ENCODE measurements at regions not wholly inside any gene's neighbourhood (a gene's known extent, or its start where the extent isn't known, plus 50 kb on each side); places are given as distances from the start of the nearest gene placed in this dataset.
"Not testable (repeated sequence)": the region's sequence is repeated elsewhere in the genome, so short reads cannot be mapped to it uniquely, and the experiment has no call there.

DNA sequence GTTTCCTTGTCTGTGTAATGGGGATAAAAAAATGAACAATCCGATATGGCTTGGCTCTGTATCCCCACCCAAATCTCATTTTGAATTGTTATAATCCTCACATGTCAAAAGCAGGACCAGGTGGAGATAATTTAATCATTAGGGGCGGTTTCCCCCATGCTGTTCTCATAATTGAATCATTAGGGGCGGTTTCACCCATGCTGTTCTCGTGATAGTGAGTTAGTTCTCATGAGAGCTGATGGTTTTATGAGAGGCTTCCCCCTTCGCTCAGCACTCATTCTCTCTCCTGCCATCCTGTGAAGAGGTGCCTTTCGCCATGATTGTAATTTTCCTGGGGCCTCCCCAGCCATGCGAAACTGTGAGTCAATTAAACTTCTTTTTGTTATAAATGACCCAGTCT, 633.5 kb downstream of the RAPGEF2 start:
- DNase-seq (ENCODE audit: low spot score) = no peak

DNA sequence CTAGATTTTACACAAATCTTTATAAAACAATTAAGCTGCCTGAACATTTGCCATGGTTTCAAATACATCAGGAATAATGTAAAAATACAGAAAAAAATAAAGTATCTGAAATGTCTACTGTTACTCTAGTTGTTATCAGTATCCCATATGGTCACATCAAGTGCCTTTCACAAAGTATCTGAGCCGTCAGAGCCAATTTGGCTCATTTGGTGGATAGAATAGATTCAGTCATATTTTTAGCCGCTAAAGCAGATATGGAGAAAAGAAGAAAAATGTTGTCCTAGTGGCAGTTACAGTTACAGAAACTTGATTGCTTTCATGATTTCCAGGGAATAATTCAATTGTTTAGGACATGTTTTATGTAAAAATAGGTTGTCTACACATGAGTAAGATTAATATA, 641.1 kb downstream of the RAPGEF2 start:
- no peak for DNase-seq (ENCODE audit: low spot score)

DNA sequence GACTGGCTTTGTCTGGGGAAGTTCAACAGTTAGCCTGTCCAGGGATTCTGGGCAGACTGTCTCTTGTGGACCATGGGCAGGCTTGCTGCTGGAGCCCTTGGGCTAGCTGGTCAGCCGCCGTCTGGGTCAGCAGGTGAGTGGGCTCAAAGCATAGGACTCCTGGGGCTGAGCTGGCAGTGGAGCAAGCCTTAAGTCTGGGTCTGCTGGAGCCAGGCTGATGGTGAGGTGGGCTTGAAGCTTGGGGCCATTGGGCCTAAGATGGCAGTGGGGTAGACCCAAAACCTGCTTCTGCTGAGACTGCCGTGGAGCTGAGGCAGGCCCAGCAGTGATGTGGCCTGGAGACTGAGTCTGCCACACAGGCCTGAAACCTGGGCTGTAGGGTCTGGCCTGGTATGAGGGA, 645.1 kb downstream of the RAPGEF2 start:
- no peak for DNase-seq (ENCODE audit: low spot score)

DNA sequence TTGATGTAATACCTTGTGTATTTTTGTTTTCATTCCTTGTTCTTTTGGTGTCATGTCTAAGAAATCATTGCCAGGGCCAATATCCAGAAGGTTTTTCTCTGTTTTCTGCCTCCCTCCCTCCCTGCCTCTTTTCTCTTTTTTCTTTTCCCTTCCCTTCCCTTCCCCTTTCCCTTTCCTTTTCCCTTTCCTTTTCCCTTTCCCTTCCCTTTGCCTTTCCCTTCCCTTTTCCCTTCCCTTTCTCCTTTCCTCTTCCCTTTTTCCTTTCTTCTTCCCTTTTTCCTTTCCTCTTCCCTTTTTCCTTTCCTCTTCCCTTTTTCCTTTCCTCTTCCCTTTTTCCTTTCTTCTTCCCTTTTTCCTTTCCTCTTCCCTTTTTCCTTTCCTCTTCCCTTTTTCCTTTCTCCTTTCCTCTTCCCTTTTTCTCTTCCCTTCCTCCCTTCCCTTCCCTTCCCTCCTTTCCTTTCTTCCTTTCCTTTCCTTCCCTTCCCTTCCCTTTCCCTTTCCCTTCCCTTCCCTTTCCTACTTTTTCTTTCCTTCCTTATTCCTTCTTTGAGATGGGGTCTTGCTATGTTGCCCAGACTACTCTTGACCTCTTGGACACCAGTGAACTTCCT, 646.1 kb downstream of the RAPGEF2 start:
- DNase-seq (ENCODE audit: low spot score) = no peak

DNA sequence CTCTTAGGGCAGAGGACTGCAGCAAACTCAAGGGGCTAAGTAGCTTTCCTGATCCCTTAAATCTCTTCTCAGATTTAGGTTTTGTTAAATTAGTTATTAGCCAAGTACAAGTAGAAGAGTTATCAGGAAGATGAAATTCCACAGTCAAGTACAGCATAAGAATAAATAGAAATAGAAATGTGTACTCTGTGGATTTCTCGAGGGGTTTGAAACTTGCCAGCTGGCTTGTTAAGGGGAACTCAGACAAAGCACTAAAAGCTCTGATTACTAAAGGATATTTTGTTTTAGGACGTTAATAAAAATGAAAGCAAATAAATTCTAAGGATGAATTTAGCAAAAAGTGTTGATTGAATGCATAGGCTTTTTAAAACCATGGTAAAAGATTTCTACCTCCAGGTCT, 654.6 kb downstream of the RAPGEF2 start:
- no peak for DNase-seq (ENCODE audit: low spot score)

DNA sequence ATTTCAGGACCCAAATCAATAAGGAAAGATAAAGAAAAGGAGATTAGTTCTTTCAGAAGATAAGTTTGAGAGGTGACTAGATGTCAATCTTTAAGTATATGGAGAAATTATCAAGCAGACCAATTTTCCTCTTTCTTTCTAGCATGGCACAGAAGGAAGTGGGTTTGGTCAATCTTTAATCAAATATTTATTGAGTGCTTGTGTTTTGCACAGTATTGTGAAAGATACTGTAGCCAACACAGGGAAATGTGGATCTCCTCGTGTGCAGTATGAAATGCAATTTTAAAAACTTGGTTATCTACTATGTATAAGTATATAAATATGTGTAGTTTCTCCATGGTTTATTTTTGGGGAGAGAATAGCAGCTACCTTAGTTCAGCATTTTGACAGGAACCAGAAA, 655.2 kb downstream of the RAPGEF2 start:
- DNase-seq (ENCODE audit: low spot score) = no peak

DNA sequence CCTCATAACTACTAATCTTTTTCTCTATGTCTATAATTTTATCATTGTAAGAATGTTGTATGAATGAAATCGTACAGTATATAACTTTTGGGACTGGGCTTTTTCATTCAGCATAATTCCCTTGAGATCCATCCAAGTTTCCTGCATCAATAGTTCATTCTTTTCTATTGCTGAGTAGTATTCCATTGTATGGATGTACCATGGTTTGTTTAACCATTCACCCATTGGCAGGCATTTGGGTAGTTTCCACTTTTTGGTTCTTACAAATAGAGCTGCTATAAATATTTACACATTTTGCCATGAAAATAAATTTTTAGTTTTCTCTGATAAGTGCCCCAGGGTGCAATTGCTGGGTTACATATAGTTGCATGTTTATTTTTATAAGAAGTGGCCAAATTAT, 659.8 kb downstream of the RAPGEF2 start:
- DNase-seq (ENCODE audit: low spot score) = no peak

DNA sequence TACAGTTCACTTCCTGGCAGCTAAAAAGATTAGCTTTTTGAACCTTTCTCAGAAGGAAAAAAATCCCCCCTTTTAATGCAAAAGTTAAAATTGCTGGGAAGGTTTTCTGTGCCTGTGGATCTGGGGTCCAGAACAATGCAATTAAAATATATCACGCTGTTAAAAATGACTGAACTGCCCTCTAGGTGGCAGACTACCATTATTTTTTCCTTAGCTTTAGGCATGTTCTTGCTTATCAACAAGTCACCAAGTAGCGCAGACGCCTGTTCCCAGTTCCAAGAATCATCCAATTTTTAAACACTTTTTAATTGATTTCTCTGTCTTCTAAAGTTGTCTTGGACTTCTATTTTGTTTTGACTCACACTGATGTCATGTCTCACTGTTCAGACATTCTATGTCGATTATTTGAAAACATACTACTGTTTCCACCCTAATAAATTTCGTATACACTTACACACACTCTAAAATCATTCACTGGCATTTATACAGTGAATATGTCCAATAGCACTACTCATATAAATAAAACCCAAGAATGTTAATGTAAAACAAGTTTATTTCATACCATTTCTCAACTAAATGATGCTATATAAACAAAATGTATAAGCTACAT, 661.6 kb downstream of the RAPGEF2 start:
- no peak for DNase-seq (ENCODE audit: low spot score)

DNA sequence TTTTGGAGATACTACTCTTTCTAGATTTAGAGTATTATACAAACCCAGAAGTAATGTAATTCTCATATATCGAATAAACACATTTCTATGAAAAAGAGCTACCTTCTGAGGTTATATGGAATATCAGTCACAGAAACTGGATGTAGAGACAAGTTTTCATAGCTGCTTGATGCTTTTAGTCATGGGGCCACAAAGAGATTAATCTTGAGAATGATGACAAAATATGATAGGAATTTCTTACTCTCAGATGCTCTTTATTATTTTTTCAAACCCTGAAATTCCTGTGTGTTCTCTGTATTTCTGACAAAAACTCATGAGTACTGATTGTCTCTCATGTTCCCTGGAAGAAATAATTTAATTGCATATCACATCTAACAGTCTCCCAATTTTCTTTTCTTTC, 662.5 kb downstream of the RAPGEF2 start:
- no peak for DNase-seq (ENCODE audit: low spot score)

DNA sequence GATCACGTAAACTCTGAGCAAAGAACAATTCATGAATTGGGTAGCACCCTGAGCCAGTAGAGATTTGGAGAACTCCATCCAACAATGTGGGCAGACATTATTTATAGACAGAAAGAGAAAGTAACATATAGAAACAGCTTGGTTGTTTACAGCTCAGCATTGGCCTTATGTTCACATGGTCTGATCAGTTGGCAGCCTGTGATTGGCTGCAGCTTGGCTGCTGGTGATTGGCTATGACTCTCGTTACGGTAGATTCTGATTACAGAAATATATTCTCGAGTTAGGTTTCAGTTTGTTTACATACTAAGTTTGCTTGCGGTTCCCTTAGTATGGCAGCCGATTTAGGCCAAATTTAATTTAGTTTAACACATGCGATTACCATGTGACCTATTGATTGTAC, 663.4 kb downstream of the RAPGEF2 start:
- no peak for DNase-seq (ENCODE audit: low spot score)

DNA sequence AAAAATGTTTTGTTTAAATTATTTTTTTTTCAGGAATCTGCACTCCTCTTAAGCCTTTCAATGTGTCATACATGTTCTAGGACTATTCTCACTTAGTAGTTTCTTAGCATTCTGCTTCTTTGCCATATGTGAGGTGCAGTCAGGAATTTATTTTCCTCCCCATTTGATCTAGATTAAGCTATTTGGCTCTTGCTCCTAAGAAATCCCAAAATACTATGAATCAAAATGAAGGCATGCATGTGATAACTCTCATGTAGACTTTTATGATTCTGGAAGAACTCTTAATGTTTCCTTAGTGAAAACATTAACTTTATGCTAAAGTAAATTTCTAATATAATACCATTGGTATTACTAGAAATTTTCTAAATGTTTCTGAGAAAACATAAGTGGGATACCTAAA, 664.5 kb downstream of the RAPGEF2 start:
- DNase-seq (ENCODE audit: low spot score) = no peak

DNA sequence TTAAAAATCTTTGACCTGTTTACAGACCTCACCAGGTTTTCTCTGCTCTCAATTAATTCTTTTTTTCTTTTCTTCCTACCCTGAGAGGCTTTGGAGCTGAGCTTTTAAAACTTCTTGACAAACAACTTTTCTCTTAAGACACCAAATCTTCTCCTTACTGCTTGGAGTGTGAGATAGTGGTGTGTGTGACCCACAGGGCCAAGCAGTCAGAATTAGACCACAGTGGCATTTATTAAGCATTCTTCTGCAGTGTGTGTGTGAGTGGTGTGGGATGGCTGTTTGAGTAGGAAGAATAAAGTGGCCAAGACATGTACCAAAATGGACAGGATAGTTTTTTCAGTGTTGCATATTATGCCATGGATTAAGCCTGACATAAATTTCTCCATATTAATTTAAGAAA, 665.1 kb downstream of the RAPGEF2 start:
- DNase-seq (ENCODE audit: low spot score) = no peak

DNA sequence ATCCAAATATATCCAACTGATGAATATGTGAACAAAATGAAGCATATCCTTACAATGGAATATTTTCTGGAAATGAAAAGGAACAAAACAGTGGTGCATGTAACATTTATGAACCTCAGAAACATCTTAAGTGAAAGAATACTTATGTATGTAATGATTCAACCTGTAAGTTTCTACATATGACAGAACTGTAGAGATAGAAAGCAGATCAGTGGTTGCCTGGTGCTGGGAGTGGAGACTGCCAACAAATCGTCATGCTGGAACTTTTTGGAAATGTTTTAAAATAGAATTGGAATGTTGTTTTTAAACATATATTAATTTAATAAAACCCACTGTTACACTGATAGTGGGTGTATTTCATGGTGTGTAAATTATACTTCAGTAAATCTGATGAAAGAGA, 667.5 kb downstream of the RAPGEF2 start:
- DNase-seq (ENCODE audit: low spot score) = no peak

DNA sequence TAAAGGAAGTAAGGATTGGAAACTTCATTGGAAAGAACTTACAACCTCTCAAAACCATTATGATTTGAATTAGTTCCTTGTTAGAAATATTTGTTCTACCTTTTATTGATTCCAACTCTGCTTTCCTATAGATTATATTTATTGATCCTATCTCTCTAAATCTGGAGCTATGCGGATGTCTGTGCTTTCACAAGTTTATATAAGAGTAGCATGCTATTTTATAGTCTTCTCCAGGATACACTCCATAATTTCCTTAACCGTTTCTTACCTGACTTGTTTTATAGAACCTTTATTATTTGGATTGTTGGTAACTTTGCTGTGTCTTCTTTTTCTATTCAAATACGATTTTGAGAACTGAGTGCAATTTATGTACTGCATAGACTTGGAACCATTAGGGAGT, 668.1 kb downstream of the RAPGEF2 start:
- DNase-seq (ENCODE audit: low spot score) = no peak

DNA sequence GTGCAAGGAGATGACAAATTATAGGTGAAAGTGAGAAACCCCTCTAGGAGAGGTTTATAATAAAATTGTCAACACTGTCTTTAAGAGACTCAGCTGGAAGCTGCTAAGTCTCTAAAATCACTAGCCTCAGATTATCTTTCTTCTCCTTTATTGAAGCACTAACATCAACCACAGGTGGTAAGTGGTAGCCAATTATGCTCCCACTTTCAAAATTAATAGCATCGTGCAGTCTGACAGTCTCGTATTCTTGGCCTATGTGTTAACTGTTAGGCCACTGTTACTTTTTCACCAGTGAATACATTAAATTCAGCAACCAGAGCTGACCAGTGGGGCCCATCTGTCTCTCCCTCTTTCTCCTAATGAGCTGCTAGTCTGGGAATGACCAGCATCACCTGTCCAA, 674.1 kb downstream of the RAPGEF2 start:
- DNase-seq (ENCODE audit: low spot score) = no peak

DNA sequence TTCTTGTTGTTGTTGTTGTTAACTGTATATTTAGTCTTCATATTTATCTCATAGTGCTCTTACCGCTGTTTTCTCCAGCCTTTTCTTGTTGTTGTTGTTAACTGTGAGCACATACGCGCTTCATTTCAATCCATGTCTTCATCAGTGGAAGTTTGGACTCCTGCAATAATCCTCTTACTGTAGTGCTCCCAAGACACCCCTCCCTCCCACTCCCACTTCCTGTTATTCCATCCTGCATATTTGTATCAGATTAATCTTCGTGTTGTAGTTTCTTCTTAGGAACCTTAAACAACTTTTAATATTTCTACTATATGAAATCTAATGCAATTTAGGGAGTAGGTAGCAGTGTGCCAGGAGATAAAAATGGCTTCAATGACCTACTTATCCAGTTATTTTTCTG, 674.8 kb downstream of the RAPGEF2 start:
- no peak for DNase-seq (ENCODE audit: low spot score)

DNA sequence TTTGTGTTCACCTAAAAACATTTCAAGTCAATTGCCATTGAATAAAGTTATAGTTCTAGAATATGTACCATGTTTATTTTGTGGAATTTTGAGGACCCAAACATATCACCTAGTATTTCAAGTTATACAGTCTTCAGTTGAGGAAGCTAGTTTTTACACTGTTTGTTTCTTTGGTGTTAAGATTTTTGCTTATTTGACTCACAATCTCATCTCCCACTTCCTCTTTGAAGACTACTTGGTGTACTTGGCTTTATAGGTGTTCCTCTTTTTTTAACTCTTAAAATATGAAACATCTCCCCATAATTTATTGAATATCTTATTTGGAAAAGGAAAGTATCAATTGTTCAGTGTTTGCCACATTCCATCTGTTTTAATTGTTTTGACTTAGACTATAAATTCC, 675.4 kb downstream of the RAPGEF2 start:
- no peak for DNase-seq (ENCODE audit: low spot score)

DNA sequence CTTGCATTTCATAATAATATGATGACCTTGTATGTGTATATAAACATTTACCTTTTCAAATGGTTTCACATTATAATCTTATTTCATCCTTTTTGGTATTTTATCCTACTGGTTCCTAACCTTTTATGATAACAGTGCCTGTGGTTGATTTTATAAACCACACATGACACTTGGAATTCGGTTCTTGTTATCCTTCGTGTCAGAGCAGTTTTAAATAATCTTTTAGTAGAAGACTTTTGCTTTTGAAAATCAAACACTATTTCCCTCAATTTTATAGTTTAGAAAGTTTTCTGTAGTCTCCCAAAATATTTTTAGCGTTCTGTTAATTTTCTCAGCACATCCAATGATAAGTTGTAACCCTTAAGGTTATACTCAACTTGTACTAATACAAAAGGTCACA, 676.8 kb downstream of the RAPGEF2 start:
- DNase-seq (ENCODE audit: low spot score) = no peak

DNA sequence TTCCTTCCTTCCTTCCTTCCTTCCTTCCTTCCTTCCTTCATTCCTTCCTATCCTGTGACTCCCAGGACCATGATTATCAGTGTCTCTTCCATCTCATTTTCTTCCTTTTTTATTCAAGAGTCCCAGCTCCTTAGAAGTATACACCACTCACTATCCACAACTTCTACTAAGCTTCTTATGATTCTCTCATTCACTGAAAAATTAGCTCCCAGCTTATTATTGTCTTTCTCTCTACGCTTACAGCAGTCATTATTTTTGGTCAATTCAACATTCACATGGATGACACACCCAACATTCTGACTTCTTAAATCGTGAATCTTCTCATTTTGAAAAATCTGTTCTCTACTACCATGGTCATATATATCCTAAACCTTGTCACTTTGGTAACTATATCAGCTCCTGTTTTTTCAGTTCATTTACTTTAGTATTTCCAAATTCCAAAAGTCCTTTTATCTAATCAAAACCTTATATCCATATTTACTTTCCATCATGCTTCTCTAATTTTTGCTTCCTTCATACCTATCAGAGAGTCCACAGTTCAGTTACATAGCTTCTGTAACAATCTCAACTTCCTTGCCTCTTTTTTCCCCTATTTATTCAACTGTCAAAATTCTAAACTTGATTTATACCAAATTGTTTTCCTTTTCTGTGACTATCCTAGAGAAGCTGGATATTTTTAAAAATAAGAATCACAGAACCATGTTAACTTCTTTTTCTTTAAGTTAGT, 677.5 kb downstream of the RAPGEF2 start:
- DNase-seq (ENCODE audit: low spot score) = no peak

DNA sequence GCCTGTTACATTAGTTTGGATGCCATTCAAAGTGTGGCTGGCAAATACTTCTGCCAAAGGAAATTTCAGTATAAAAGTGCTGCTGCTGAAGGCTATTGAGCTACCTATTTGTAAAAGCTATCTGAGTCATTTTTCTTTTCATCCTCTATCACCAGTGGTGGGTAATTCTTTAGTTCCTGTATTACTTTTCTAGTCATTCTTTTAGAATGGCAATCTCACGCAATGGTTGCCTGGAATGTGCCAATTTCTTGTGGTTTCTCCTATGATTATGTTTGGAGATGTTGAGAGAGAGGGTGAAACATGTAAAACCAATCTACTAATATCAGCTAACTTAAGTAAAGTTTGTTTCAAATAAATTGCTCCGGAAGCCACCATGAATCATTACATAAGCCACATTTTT, 685.0 kb downstream of the RAPGEF2 start:
- no peak for DNase-seq (ENCODE audit: low spot score)

DNA sequence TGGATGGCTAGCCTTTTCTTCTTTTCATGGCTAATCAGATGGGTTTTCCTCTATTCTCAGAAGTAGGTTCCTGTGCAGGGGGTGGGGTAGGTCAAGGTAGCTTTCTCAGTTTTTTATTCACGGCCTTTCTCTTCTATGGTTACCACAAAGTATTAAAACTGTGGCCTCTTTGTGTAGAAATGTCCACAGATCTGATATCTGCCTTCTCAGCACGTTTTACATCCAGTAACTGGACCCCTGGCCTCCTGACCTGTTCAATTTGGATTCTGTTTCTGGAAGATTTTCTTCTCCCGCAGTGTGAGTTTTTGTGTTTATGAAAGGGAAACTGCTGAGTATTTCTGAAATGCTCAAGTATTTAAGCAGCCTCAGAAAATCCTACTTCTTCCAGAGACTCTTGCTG, 688.5 kb downstream of the RAPGEF2 start:
- DNase-seq (ENCODE audit: low spot score) = no peak

DNA sequence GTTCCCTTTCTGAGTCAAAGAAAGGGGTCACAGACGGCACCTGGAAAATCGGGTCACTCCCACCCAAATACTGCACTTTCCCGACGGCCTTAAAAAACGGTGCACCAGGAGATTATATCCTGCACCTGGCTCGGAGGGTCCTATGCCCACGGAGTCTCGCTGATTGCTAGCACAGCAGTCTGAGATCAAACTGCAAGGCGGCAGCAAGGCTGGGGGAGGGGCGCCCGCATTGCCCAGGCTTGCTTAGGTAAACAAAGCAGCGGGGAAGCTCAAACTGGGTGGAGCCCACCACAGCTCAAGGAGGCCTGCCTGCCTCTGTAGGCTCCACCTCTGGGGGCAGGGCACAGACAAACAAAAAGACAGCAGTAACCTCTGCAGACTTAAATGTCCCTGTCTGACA, 701.7 kb downstream of the RAPGEF2 start:
- DNase-seq (ENCODE audit: low spot score) = not testable (repeated sequence)

DNA sequence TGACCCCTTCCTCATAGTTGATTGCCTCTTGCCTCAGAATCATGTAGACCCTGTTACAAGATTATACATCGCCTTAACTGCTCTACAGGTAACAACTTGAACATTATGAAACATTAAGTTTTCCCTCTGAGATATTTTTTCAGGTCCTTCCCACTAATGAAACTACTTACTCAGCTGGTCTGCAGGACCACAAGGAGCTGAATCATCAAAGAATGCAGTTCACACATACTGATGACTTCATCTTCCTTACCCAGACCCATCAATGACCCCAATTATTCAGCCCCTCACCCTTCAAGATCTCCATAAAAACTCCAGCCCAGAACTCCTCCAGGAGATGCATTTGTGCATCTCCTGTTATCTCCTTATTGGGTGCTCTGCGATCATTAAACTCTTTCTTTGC, 720.9 kb downstream of the RAPGEF2 start:
- no peak for DNase-seq (ENCODE audit: low spot score)

DNA sequence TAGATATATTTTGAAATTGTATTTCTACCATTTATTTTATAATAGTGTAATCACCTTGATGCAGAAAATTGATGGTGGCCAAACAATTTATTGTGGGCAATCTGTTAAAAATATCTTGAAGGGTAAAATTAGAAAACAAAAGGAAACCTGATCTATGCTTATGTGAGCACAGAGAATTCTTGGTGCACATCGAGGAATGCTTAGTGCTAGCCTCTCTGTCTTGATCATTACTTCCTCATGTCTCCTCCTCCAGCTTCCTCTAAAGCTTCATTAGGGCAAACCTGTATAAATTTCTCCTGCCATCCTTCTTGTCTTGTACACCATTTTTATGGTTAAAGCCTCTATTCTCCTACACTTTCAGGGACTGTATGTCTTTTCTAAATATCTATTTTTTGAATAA, 725.8 kb downstream of the RAPGEF2 start:
- DNase-seq (ENCODE audit: low spot score) = no peak

Measured in CD4-positive, alpha-beta T cell treated with Interleukin-6 at 100 ng/mL for 8 hours (primary cell).